Prostate gland (tissue), 2 donors: ENCODE measurements at regions not wholly inside any gene's neighbourhood (a gene's known extent, or its start where the extent isn't known, plus 50 kb on each side); places are given as distances from the start of the nearest gene placed in this dataset.

Experiments
- DNase-seq: peaks from one replicate; pipeline ENCODE4 v3.0.0-alpha.2; 2019; ENCODE audit warnings: low spot score
- H3K27ac ChIP-seq, 2 donors: fragments of 200-600 bp; sonication (generic); 2 replicates each; pipeline ENCODE4 v1.5.1; 2017 to 2019
- H3K27me3 ChIP-seq: fragments of 200-600 bp; sonication (generic); replicated peaks from 2 replicates; pipeline ENCODE4 v1.5.1; 2019; ENCODE audit not compliant: insufficient read depth
- H3K36me3 ChIP-seq, 2 donors: fragments of 200-600 bp; sonication (generic); 1 replicate in 1 of 2; 2 replicates in 1 of 2; pipeline versions ENCODE4 v1.5.1 to v1.8.1; 2017 to 2019
- H3K4me1 ChIP-seq: fragments of 200-600 bp; sonication (generic); replicated peaks from 2 replicates; pipeline ENCODE4 v1.5.1; 2019
- H3K4me3 ChIP-seq, 2 donors: fragments of 200-600 bp; sonication (generic); 2 replicates each; pipeline ENCODE4 v1.5.1; 2017 to 2019
- H3K9me3 ChIP-seq: fragments of 200-600 bp; sonication (generic); 2 replicates; pipeline ENCODE4 v1.5.1; 2017
- POLR2A ChIP-seq: fragments of 450-650 bp; IDR thresholded peaks from one replicate; pipeline ENCODE4 v1.6.1; 2016; ENCODE audit warnings: antibody characterized with exemption, mild to moderate bottlenecking
- POLR2AphosphoS5 ChIP-seq: sonication (generic); formaldehyde crosslinking; IDR thresholded peaks from one replicate; pipeline ENCODE4 v1.6.1; 2017; ENCODE audit warnings: antibody characterized with exemption
- WGBS: methylation state at CpG from one replicate; pipeline ENCODE4 v1.1.5; 2018; 5-methylcytosine and 5-hydroxymethylcytosine counted together
- intact Hi-C: fragments of 100-400 bp; cut with DNase I; formaldehyde crosslinking; loops from one replicate; pipeline ENCODE4 v1.14.2; 2022
- TF ChIP-seq, protein P1 (sequence below), 4 experiments: fragments of 200-600 bp in 2 of 4; fragments of 450-650 bp in 2 of 4; sonication (generic) in 2 of 4; IDR thresholded peaks; 1 replicate in 3 of 4; 2 replicates in 1 of 4; pipeline ENCODE4 v1.5.1; 2016 to 2019; ENCODE audit warnings: antibody characterized with exemption in 4 of 4, mild to moderate bottlenecking in 2 of 4, moderate library complexity in 2 of 4

- Histone ChIP-seq H3K4me1 (no peaks in the 10 kb centered on the region), H3K27me3 (no peaks in the 10 kb centered on the region), H3K36me3 (no peaks in the 10 kb centered on the region), H3K4me3 (peak overlapping the region; percentile 19 to 32), H3K9me3 (no peaks in the 10 kb centered on the region), H3K27ac (no peak overlapping the region)
- peak; percentile 83 for TF ChIP-seq POLR2AphosphoS5
- TF ChIP-seq, protein P1, sequence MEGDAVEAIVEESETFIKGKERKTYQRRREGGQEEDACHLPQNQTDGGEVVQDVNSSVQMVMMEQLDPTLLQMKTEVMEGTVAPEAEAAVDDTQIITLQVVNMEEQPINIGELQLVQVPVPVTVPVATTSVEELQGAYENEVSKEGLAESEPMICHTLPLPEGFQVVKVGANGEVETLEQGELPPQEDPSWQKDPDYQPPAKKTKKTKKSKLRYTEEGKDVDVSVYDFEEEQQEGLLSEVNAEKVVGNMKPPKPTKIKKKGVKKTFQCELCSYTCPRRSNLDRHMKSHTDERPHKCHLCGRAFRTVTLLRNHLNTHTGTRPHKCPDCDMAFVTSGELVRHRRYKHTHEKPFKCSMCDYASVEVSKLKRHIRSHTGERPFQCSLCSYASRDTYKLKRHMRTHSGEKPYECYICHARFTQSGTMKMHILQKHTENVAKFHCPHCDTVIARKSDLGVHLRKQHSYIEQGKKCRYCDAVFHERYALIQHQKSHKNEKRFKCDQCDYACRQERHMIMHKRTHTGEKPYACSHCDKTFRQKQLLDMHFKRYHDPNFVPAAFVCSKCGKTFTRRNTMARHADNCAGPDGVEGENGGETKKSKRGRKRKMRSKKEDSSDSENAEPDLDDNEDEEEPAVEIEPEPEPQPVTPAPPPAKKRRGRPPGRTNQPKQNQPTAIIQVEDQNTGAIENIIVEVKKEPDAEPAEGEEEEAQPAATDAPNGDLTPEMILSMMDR (IDR thresholded peaks at IDR 0.05): peak; percentile 28 to 90 (median 82)
- no peak for TF ChIP-seq POLR2A
- WGBS: 8% methylated on average over 30 of the region's 30 CpGs
- DNase-seq: peak; percentile 90
- intact Hi-C loops: loop anchor here (5.0 to 10.0 kb wide), 2 partner anchors 134 to 486 kb away; partner anchors contain the start of gene ANXA2R
Observed at GRCh38 chr5:42908509-42909488, 97.1 kb upstream of the SELENOP start.

GRCh38 chr5:42908086-42908485 is 96.4 kb upstream of the SELENOP start:
- DNase-seq: no peak
- TF ChIP-seq POLR2AphosphoS5 (no peak), POLR2A (no peak)
- TF ChIP-seq, protein P1 (IDR thresholded peaks at IDR 0.05): no peak
- Histone ChIP-seq H3K36me3 (no peaks in the 10 kb centered on the region), H3K27ac (no peak overlapping the region), H3K4me1 (no peaks in the 10 kb centered on the region), H3K27me3 (no peaks in the 10 kb centered on the region), H3K4me3 (no peak overlapping the region), H3K9me3 (no peaks in the 10 kb centered on the region)
- 53% methylated on average over 2 of the region's 2 CpGs for WGBS
- intact Hi-C loops: loop anchor here (5.0 to 10.0 kb wide), 2 partner anchors 134 to 487 kb away; partner anchors contain the start of gene ANXA2R

DNA sequence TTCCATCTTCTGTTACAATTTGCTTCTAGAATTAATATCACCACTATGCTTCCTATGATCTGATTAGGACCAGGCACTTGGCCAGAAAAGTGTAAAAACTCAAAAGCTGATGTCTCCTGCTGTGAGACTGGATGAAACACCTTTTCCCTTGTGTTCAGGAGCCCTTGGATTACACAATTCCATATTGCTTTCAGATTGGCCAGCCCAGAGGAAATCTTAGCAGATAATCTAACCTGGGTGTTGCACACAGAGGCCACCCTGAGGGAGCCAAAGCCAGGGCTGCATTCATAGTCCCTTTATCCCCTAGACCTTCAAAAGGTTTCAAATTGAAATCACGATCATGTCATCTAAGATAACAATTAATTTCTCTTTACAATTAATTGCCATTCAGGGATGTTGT is 94.1 kb upstream of the SELENOP start:
- no peaks in the 10 kb centered on the region for H3K9me3 ChIP-seq
- TF ChIP-seq POLR2AphosphoS5 (no peak), POLR2A (no peak)
- TF ChIP-seq, protein P1 (IDR thresholded peaks at IDR 0.05): no peak
- H3K4me1 ChIP-seq: no peaks in the 10 kb centered on the region
- H3K36me3 ChIP-seq: no peaks in the 10 kb centered on the region
- H3K27me3 ChIP-seq: no peaks in the 10 kb centered on the region
- no peak for DNase-seq
- H3K27ac ChIP-seq: no peak overlapping the region
- whole genome bisulfite sequencing: 84% methylated on average over 1 of the region's 1 CpG
- intact Hi-C loops: loop anchor here (5.0 to 10.0 kb wide), 2 partner anchors 136 to 489 kb away; partner anchors contain the start of gene ANXA2R
- no peak overlapping the region for H3K4me3 ChIP-seq

GRCh38 chr5:42900734-42901133 is 89.0 kb upstream of the SELENOP start:
- no peaks in the 10 kb centered on the region for H3K27me3 ChIP-seq
- intact Hi-C loops: loop anchor here (10.0 kb wide), 1 partner anchor 494 kb away; no protein-coding TSS in a partner anchor
- H3K4me1 ChIP-seq: no peaks in the 10 kb centered on the region
- 46% methylated on average over 1 of the region's 1 CpG for WGBS
- H3K4me3 ChIP-seq: no peak overlapping the region
- H3K27ac ChIP-seq: no peak overlapping the region
- no peaks in the 10 kb centered on the region for H3K9me3 ChIP-seq
- DNase-seq: no peak
- no peaks in the 10 kb centered on the region for H3K36me3 ChIP-seq
- TF ChIP-seq, protein P1 (IDR thresholded peaks at IDR 0.05): no peak
- TF ChIP-seq POLR2A: no peak
- no peak for TF ChIP-seq POLR2AphosphoS5
